GM18499 (cell line): ENCODE measurements at regions not wholly inside any gene's neighbourhood (a gene's known extent, or its start where the extent isn't known, plus 50 kb on each side); places are given as distances from the start of the nearest gene placed in this dataset.

ENCODE experiments used
- ATAC-seq: cut with Tn5 transposase; IDR thresholded peaks from one replicate; pipeline ENCODE4 v1.9.1; 2021; ENCODE audit warnings: moderate number of reproducible peaks; ENCODE audit not compliant: insufficient read depth, unreplicated experiment

- no peak for ATAC-seq
These were observed 477.7 kb upstream of the SULF2 start for GRCh38 chr20:48262955-48263354.

DNA sequence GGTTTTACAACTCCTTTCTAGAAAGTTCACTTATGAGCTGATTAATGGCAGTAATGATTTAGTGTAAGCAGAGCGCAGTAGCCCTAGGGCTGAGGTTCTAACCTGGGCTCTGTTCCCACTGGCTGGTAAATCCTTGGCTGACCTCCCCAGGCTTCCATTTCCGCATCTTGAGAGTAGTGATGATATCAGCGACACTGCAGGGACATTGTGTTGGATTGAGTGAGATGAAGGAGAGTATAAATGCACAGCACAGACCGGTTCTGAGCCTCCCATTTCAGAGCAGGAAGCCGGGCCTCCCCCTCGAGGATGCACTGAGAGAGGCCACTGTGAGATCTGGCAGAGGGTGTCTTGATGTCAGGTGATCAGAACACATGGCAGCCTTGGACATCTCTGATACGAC, 477.2 kb upstream of the SULF2 start:
- no peak for ATAC-seq

DNA sequence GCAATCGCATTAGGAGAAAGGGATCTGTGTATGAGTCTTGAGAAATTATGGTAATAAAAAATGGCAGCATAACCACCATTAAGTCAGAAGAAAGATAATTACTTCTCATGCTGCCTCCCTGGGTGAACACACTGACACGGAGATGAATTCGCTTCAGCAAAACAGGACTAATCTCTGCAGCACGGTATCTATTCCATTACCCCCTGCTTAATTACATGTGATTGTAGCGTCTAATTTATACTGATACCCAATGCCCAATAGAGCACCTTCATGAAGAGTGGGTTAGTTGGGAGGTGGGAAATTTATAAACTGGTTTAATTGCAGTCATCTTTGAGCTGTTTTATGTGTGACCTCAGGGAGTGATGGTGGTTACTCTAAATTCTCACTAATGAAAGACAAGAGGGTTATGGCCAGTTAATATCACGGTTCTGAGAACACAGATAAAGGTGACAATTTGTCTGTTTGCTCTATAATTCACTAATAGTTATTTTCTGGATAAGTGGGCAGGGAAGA, 476.2 kb upstream of the SULF2 start:
- no peak for ATAC-seq

GRCh38 chr20:48260129-48260756, 475.0 kb upstream of the SULF2 start:
- no peak for ATAC-seq

DNA sequence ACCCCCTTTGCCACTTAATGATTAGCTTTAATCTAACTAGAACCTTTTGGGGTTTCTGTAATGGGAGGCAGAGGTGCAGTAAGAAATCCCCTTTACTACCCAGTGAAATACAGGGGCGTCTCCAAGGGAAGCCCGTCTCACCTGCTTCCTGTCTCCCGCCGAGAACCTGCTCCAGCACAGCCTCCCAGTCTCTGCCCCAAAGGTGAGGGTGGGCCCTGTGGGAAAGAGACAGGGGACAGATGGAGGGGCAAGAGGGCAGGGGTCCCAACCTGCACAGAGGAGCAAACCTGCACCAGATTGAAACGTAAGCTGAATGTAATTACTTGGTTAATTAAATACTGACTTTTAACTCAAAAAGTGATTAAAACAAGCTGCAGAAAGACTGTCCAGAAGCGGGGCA, 474.2 kb upstream of the SULF2 start:
- ATAC-seq: no peak

DNA sequence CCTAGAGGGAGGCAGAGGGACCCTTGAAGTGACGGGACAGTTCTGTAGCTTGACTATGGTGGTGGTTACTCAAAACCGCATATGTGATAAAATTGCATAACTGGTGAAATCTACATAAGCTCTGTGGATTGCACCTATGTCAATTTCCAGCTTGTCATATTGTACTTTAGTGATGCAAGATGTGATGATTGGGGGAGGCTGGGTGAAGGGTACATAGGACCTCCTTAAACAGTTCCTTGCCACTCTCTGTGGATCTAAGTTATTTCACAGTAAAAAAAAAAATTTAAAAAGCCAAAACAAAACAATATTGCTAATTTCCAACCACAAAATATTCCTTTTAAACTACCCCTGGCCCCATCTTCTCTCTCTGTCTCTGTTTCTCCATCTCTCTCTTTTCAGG, 472.6 kb upstream of the SULF2 start:
- no peak for ATAC-seq

- ATAC-seq: no peak
These were observed 462.7 kb upstream of the SULF2 start for GRCh38 chr20:48247961-48248360.

DNA sequence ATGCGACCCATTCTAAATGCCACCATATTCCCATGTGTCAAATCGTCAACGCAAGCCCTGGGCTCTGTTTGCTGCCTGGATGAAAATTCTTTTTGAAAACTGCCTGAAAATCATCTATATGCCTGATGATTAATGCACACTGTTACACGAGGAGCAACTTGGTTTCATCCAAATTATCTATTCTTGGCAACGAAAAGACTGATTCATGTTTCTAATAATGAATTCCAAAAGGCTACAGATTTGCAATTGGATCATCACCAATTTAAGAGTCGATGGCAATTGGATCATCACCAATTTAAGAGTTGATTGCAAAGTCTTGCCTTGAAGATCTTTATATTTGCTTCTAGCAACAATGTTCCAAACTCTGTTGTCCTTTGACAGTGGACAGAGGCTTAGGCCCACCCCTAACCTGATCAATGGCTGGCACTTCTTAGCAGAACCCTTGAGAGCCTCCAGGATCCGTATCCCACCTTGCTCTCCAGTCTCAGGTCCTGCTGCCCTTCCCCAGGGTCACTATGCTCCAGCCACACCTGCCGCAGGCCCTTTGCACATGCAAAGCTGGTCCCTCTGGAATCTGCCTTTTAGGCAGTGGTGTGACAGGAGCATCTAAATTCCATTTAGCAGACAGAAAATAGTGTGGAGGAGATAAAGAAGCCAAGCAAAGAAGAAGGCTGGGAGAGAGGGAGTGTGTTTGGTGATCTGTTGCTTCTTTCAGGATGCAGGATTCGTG, 460.9 kb upstream of the SULF2 start:
- no peak for ATAC-seq

DNA sequence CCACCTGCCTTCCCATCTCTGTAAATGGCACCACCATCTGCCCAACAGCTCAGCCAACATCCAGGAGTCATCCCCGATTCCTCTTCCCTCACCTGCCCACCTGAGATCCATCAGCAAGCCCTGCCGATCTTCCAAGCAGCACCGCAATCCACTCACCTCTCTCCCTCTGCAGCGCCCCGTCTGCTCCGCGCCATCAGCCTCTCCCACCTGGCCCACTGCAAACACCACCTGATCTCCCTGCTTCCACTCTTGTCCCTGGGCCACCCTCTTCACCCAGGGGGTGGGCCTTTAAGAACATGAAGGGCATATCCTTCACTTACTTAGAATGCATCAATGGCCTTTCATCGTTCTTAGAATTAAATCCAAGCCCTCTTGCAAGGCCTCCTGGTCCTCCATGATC, 457.3 kb upstream of the SULF2 start:
- no peak for ATAC-seq

GRCh38 chr20:48241482-48241881, 456.2 kb upstream of the SULF2 start:
- ATAC-seq: no peak

DNA sequence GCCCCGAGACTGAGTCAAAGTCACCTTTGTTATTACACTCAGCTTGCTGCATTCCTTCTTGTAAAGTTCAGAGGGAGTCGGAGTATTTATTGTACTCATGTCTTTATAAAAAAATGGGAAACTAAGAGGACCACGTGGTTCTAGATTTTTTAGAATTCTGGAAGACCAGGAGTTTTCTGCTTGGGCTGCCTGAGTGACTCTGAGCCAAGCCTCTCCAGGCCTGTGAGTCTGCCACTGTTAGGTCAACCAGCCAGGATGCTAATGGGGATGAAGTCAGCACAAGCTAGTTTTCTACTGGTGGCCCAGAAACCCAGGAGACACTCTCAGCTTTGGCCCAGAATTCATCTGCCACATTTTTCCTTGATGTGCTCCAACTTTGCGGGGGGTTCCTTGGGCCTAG, 453.5 kb upstream of the SULF2 start:
- ATAC-seq: no peak

- ATAC-seq: no peak
These were observed 453.0 kb upstream of the SULF2 start for GRCh38 chr20:48238326-48238725.

- ATAC-seq: no peak
These were observed 451.0 kb upstream of the SULF2 start for GRCh38 chr20:48236000-48236970.

DNA sequence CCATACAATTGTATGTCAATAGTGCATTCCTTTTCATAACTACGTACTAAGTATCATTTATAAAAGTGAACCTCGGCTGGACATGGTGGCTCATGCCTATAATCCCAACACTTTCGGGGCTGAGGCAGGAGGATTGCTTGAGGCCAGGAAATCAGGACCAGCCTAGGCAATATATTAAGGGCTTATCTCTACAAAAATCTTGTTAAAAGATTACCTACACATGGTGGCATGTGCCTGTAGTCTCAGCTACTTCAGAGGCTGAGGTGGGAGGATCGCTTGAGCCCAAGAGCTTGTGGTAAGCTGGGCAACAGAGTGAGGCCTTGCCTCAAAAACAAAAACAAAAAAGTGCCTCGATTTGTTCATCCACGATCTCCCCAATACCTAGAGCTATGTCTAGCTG, 449.7 kb upstream of the SULF2 start:
- ATAC-seq: no peak

DNA sequence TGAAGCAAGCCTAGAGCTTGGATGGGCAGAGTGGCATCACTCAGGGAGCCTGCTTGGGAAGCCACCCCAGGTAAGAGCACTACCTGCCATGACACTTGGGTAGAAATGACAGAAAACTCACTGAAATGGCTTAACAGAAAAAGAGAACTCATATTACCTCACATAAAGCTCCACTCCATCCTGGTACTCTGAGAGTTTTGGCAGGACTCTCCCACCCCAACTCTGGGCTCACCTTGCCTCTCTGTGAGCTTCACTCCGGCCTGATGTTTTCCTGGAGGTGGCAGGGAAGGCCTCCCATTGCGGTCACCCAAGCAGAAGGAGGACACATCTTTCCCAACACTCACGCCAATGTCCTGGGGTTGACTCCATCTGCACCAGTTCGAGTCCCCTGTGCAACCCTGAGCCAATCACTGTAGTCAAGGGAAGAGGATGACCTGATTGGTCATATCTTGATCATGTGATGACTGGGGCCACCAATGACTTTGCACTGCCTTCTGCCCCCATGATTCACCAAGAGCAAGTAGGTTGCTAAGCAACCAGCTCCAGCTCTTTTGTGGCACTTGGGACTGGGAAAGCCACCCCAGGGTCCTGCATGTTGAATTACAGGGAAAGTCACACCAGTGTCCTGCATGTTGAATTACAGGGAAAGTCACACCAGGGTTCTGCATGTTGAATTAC, 446.1 kb upstream of the SULF2 start:
- no peak for ATAC-seq

DNA sequence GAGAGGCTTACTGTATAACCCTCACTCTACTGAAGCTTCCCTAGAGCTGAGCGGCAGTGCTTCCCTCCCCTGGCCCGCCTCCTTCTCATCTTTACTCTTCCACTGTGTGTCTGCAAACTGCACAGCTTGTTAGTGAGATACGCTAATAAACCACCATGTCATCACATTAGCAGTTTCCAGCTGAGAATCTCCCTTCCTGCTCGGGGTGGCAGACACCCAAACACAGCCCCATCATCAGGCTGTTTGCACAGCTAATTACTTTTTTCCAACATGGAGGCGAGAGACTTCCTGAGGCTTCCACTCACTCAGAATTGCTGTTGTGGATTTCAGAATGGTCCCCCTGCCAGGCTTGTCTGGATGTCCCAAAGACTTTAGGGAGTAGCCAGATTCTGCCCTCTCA, 444.9 kb upstream of the SULF2 start:
- ATAC-seq: no peak

GRCh38 chr20:48227381-48227780, 442.1 kb upstream of the SULF2 start:
- ATAC-seq: no peak

- no peak for ATAC-seq
These were observed 441.4 kb upstream of the SULF2 start for GRCh38 chr20:48226642-48227041.

- ATAC-seq: no peak
These were observed 439.3 kb upstream of the SULF2 start for GRCh38 chr20:48224533-48225050.

GRCh38 chr20:48223715-48224114, 438.4 kb upstream of the SULF2 start:
- no peak for ATAC-seq
